ENCODE measurements at regions not wholly inside any gene's neighbourhood (a gene's known extent, or its start where the extent isn't known, plus 50 kb on each side); places are given as distances from the start of the nearest gene placed in this dataset.
"Not testable (repeated sequence)": the region's sequence is repeated elsewhere in the genome, so short reads cannot be mapped to it uniquely, and the experiment has no call there.

- DNase-seq (ENCODE audit: extremely low spot score, unreplicated experiment): no peak
- Mint-ChIP-seq H3K4me1 (ENCODE audit: unreplicated experiment) (no peaks in the 10 kb centered on the region), H3K9me3 (ENCODE audit: unreplicated experiment) (no peaks in the 10 kb centered on the region), H3K36me3 (ENCODE audit: unreplicated experiment) (no peaks in the 10 kb centered on the region), H3K27me3 (ENCODE audit: unreplicated experiment) (peaks cover 21% of the 10 kb centered on the region), H3K27ac (ENCODE audit: unreplicated experiment) (no peak overlapping the region), H3K4me3 (ENCODE audit: unreplicated experiment) (no peak overlapping the region)
- TF ChIP-seq, protein P1, sequence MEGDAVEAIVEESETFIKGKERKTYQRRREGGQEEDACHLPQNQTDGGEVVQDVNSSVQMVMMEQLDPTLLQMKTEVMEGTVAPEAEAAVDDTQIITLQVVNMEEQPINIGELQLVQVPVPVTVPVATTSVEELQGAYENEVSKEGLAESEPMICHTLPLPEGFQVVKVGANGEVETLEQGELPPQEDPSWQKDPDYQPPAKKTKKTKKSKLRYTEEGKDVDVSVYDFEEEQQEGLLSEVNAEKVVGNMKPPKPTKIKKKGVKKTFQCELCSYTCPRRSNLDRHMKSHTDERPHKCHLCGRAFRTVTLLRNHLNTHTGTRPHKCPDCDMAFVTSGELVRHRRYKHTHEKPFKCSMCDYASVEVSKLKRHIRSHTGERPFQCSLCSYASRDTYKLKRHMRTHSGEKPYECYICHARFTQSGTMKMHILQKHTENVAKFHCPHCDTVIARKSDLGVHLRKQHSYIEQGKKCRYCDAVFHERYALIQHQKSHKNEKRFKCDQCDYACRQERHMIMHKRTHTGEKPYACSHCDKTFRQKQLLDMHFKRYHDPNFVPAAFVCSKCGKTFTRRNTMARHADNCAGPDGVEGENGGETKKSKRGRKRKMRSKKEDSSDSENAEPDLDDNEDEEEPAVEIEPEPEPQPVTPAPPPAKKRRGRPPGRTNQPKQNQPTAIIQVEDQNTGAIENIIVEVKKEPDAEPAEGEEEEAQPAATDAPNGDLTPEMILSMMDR (IDR thresholded peaks at IDR 0.05): no peak
Measured at GRCh38 chr1:199585392-199585791, 442.1 kb upstream of the NR5A2 start.

- Mint-ChIP-seq H3K36me3 (ENCODE audit: unreplicated experiment) (no peaks in the 10 kb centered on the region), H3K9me3 (ENCODE audit: unreplicated experiment) (no peaks in the 10 kb centered on the region), H3K27ac (ENCODE audit: unreplicated experiment) (no peak overlapping the region), H3K27me3 (ENCODE audit: unreplicated experiment) (peaks cover 42% of the 10 kb centered on the region), H3K4me3 (ENCODE audit: unreplicated experiment) (no peak overlapping the region), H3K4me1 (ENCODE audit: unreplicated experiment) (no peaks in the 10 kb centered on the region)
- no peak for DNase-seq (ENCODE audit: extremely low spot score, unreplicated experiment)
- TF ChIP-seq, protein P1 (IDR thresholded peaks at IDR 0.05): no peak
Measured at GRCh38 chr1:199590708-199591107, 436.8 kb upstream of the NR5A2 start.

DNA sequence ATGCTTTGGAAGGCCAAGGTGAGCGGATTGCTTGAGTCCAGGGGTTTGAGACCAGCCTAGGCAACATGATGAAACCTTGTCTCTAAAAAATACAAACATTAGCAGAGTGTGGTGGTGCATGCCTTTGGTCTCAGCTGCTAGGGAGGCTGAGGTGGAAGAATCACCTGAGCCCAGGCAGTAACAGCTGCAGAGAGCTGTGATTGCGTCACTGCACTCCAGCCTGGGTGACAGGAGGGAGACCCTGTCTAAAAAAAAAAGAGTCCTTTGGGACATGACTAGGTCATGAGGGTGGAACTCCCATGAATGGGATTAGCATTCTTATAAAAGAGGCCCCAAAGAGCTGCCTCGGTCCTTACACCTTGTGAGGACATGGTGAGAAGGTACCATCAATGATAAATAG is 436.0 kb upstream of the NR5A2 start:
- Mint-ChIP-seq H3K4me1 (ENCODE audit: unreplicated experiment) (no peaks in the 10 kb centered on the region), H3K9me3 (ENCODE audit: unreplicated experiment) (peaks cover 1% of the 10 kb centered on the region), H3K27ac (ENCODE audit: unreplicated experiment) (no peak overlapping the region), H3K36me3 (ENCODE audit: unreplicated experiment) (no peaks in the 10 kb centered on the region), H3K4me3 (ENCODE audit: unreplicated experiment) (no peak overlapping the region), H3K27me3 (ENCODE audit: unreplicated experiment) (peaks cover 43% of the 10 kb centered on the region)
- DNase-seq (ENCODE audit: extremely low spot score, unreplicated experiment): no peak
- TF ChIP-seq, protein P1 (IDR thresholded peaks at IDR 0.05): no peak

DNA sequence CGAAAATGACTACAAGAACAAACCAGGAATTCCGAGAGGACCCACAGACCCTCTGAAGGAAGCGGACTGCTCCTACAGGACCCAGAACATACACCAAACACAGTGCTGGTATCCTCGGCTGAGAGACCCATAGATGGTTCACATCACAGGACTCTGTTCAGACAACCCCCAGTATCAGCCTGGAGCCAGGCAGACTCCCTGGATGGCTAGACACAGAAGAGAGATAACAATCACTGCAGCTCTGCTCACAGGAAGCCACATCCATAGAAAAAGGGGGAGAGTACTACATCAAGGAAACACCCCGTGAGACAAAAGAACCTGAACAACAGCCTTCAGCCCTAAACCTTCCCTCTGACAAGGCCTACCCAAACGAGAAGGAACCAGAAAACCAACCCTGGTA is 434.0 kb upstream of the NR5A2 start:
- peaks cover 55% of the 10 kb centered on the region for H3K27me3 Mint-ChIP-seq (ENCODE audit: unreplicated experiment)
- no peaks in the 10 kb centered on the region for H3K36me3 Mint-ChIP-seq (ENCODE audit: unreplicated experiment)
- H3K4me3 Mint-ChIP-seq (ENCODE audit: unreplicated experiment): no peak overlapping the region
- TF ChIP-seq, protein P1 (IDR thresholded peaks at IDR 0.05): no peak
- no peaks in the 10 kb centered on the region for H3K4me1 Mint-ChIP-seq (ENCODE audit: unreplicated experiment)
- H3K9me3 Mint-ChIP-seq (ENCODE audit: unreplicated experiment): peaks cover 12% of the 10 kb centered on the region
- no peak for DNase-seq (ENCODE audit: extremely low spot score, unreplicated experiment)
- no peak overlapping the region for H3K27ac Mint-ChIP-seq (ENCODE audit: unreplicated experiment)

DNA sequence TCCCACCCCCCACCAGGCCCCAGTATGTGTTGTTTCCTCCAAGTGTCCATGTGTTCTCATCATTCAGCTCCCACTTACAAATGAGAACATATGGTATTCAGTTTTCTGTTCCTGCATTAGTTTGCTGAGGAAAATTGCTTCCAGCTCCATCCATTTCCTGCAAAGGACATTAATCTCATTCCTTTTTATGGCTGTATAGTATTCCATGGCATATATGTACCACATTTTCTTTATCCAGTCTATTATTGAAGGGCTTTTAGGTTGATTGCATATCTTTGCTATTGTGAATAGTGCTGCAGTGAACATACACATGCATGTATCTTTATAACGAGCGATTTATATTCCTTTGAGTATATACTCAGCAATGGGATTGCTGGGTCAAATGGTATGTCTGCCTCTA is 431.1 kb upstream of the NR5A2 start:
- Mint-ChIP-seq H3K27me3 (ENCODE audit: unreplicated experiment) (peaks cover 63% of the 10 kb centered on the region), H3K9me3 (ENCODE audit: unreplicated experiment) (peaks cover 13% of the 10 kb centered on the region)
- H3K27ac Mint-ChIP-seq (ENCODE audit: unreplicated experiment); DNase-seq (ENCODE audit: extremely low spot score, unreplicated experiment); H3K36me3 Mint-ChIP-seq (ENCODE audit: unreplicated experiment); H3K4me1 Mint-ChIP-seq (ENCODE audit: unreplicated experiment); H3K4me3 Mint-ChIP-seq (ENCODE audit: unreplicated experiment): not testable (repeated sequence)

GRCh38 chr1:199597152-199597551 is 430.4 kb upstream of the NR5A2 start:
- H3K27ac Mint-ChIP-seq (ENCODE audit: unreplicated experiment): no peak overlapping the region
- peaks cover 20% of the 10 kb centered on the region for H3K9me3 Mint-ChIP-seq (ENCODE audit: unreplicated experiment)
- no peak for DNase-seq (ENCODE audit: extremely low spot score, unreplicated experiment)
- TF ChIP-seq, protein P1 (IDR thresholded peaks at IDR 0.05): no peak
- H3K27me3 Mint-ChIP-seq (ENCODE audit: unreplicated experiment): peaks cover 67% of the 10 kb centered on the region
- H3K4me1 Mint-ChIP-seq (ENCODE audit: unreplicated experiment): no peaks in the 10 kb centered on the region
- H3K4me3 Mint-ChIP-seq (ENCODE audit: unreplicated experiment): no peak overlapping the region
- H3K36me3 Mint-ChIP-seq (ENCODE audit: unreplicated experiment): no peaks in the 10 kb centered on the region
